DOHH2 (cell line): ENCODE measurements at regions not wholly inside any gene's neighbourhood (a gene's known extent, or its start where the extent isn't known, plus 50 kb on each side); places are given as distances from the start of the nearest gene placed in this dataset.

ENCODE experiments used
- H3F3A ChIP-seq: fragments of 200-600 bp; sonication (generic), shearing (Covaris generic); 2 replicates; pipeline ENCODE4 v1.6.0; 2016; ENCODE audit warnings: antibody characterized with exemption, mild to moderate bottlenecking; ENCODE audit not compliant: control insufficient read depth, insufficient read depth
- H3K27ac ChIP-seq: fragments of 200-600 bp; sonication (generic); 2 replicates; pipeline ENCODE4 v1.5.1; 2014; ENCODE audit warnings: low read depth, mild to moderate bottlenecking, low read length, moderate library complexity
- H3K27me3 ChIP-seq: fragments of 200-600 bp; sonication (generic); 2 replicates; pipeline ENCODE4 v1.6.1; 2014; ENCODE audit warnings: mild to moderate bottlenecking, low read length, mixed read lengths; ENCODE audit not compliant: control insufficient read depth
- H3K36me3 ChIP-seq: fragments of 200-600 bp; sonication (generic); 2 replicates; pipeline ENCODE4 v1.6.1; 2014; ENCODE audit warnings: mild to moderate bottlenecking, low read length, moderate library complexity, mixed read lengths; ENCODE audit not compliant: control insufficient read depth
- H3K4me1 ChIP-seq: fragments of 200-600 bp; sonication (generic); 2 replicates; pipeline ENCODE4 v1.6.1; 2014; ENCODE audit warnings: mild to moderate bottlenecking, low read length, mixed read lengths; ENCODE audit not compliant: control insufficient read depth
- H3K4me2 ChIP-seq: fragments of 200-600 bp; sonication (generic); 2 replicates; pipeline ENCODE4 v1.6.0; 2014; ENCODE audit warnings: mild to moderate bottlenecking, low read length, moderate library complexity
- H3K4me3 ChIP-seq: fragments of 200-600 bp; sonication (generic); 2 replicates; pipeline ENCODE4 v1.5.1; 2014; ENCODE audit warnings: mild to moderate bottlenecking, low read length, mixed read lengths
- H3K79me2 ChIP-seq: fragments of 200-600 bp; sonication (generic); 2 replicates; pipeline ENCODE4 v1.6.1; 2014; ENCODE audit warnings: mild to moderate bottlenecking, low read length, mixed read lengths; ENCODE audit not compliant: control insufficient read depth
- H3K9me2 ChIP-seq: fragments of 200-600 bp; sonication (generic); replicated peaks from 2 replicates; pipeline ENCODE4 v1.6.1; 2014; ENCODE audit warnings: mild to moderate bottlenecking, low read length, mixed read lengths; ENCODE audit not compliant: control insufficient read depth
- H3K9me3 ChIP-seq: fragments of 200-600 bp; sonication (generic); 2 replicates; pipeline ENCODE4 v1.6.1; 2014; ENCODE audit warnings: antibody characterized with exemption, low read length, mixed read lengths; ENCODE audit not compliant: control insufficient read depth, insufficient read depth
- H4K20me1 ChIP-seq: fragments of 200-600 bp; sonication (generic); 2 replicates; pipeline ENCODE4 v1.6.0; 2014; ENCODE audit warnings: low read depth, mild to moderate bottlenecking, antibody characterized with exemption, low read length, moderate library complexity; ENCODE audit not compliant: control insufficient read depth, insufficient read depth
- EZH2phosphoT487 ChIP-seq: fragments of 200-600 bp; sonication (generic); IDR thresholded peaks from 2 replicates; pipeline ENCODE4 v1.6.1; 2017; ENCODE audit warnings: borderline replicate concordance, mild to moderate bottlenecking, antibody characterized with exemption, low read length, moderate library complexity, mixed read lengths
- TF ChIP-seq, protein P1 (sequence below): fragments of 200-600 bp; sonication (generic); IDR thresholded peaks from one replicate; pipeline ENCODE4 v1.5.1; 2014; ENCODE audit warnings: antibody characterized with exemption, mild to moderate bottlenecking, low read depth, low read length; ENCODE audit not compliant: poor library complexity, severe bottlenecking

DNA sequence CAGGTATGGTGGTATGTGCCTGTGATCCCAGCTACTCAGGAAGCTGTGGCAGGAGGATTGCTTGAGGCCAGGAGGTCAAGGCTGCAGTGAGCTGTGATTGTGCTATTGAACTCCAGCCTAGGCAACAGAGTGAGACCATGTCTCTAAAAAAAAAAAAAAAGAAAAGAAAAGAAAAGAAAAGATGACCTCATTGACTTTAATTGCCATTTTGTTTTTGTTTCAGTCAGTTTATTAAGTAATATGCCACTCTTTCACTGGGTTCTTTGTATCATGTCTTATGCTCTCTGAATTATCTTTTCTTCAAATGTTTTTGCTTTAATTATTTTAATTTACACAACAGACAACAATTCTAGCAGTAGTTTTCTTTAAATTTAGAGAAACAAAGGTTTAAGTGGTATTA, 293.8 kb downstream of the TSHZ3 start:
- Histone ChIP-seq H4K20me1 (no peaks in the 10 kb centered on the region), H3F3A (no peaks in the 10 kb centered on the region), H3K4me2 (no peak overlapping the region), H3K79me2 (no peaks in the 10 kb centered on the region), H3K9me2 (no peaks in the 10 kb centered on the region), H3K4me3 (no peak overlapping the region), H3K9me3 (no peaks in the 10 kb centered on the region), H3K27me3 (no peaks in the 10 kb centered on the region), H3K36me3 (no peaks in the 10 kb centered on the region), H3K4me1 (no peaks in the 10 kb centered on the region), H3K27ac (no peak overlapping the region)
- no peak for TF ChIP-seq EZH2phosphoT487

- no peaks in the 10 kb centered on the region for H3K9me3 ChIP-seq
- no peak overlapping the region for H3K4me3 ChIP-seq
- no peaks in the 10 kb centered on the region for H3K36me3 ChIP-seq
- no peaks in the 10 kb centered on the region for H4K20me1 ChIP-seq
- H3F3A ChIP-seq = no peaks in the 10 kb centered on the region
- H3K4me2 ChIP-seq = no peak overlapping the region
- no peak for TF ChIP-seq EZH2phosphoT487
- TF ChIP-seq, protein P1, sequence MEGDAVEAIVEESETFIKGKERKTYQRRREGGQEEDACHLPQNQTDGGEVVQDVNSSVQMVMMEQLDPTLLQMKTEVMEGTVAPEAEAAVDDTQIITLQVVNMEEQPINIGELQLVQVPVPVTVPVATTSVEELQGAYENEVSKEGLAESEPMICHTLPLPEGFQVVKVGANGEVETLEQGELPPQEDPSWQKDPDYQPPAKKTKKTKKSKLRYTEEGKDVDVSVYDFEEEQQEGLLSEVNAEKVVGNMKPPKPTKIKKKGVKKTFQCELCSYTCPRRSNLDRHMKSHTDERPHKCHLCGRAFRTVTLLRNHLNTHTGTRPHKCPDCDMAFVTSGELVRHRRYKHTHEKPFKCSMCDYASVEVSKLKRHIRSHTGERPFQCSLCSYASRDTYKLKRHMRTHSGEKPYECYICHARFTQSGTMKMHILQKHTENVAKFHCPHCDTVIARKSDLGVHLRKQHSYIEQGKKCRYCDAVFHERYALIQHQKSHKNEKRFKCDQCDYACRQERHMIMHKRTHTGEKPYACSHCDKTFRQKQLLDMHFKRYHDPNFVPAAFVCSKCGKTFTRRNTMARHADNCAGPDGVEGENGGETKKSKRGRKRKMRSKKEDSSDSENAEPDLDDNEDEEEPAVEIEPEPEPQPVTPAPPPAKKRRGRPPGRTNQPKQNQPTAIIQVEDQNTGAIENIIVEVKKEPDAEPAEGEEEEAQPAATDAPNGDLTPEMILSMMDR = peak; percentile 18
- H3K27me3 ChIP-seq = no peaks in the 10 kb centered on the region
- no peaks in the 10 kb centered on the region for H3K79me2 ChIP-seq
- no peak overlapping the region for H3K27ac ChIP-seq
- no peaks in the 10 kb centered on the region for H3K9me2 ChIP-seq
- no peaks in the 10 kb centered on the region for H3K4me1 ChIP-seq
Measured at GRCh38 chr19:31054430-31054829, 294.8 kb downstream of the TSHZ3 start.

DNA sequence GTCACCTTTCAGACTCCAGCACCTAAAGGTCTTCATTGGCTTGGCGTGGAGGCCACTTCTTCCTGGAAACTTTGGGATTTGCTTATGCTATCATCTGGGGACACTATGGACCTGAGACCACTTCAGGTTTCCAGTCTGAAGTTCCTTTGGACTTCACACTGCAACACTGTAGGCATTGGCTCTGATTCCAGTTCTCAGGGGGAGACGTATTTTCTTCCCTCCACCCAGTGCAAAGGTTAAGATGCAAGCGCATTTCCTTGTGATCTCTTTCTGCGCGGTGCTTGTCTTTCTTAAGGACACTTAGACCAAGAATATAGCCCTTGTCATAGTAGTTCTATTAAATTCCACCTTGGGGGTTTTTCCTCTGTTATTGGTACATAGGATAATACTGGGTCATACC, 299.8 kb downstream of the TSHZ3 start:
- Histone ChIP-seq H3K4me3 (no peak overlapping the region), H3K79me2 (no peaks in the 10 kb centered on the region), H3K27ac (no peak overlapping the region), H3K4me1 (no peaks in the 10 kb centered on the region), H3K27me3 (no peaks in the 10 kb centered on the region), H3K9me3 (no peaks in the 10 kb centered on the region; the same call in 1 of the 2 replicates), H4K20me1 (no peaks in the 10 kb centered on the region), H3K36me3 (no peaks in the 10 kb centered on the region), H3K9me2 (no peaks in the 10 kb centered on the region), H3K4me2 (no peak overlapping the region), H3F3A (no peaks in the 10 kb centered on the region)
- TF ChIP-seq EZH2phosphoT487 = no peak
- TF ChIP-seq, protein P1 = no peak

DNA sequence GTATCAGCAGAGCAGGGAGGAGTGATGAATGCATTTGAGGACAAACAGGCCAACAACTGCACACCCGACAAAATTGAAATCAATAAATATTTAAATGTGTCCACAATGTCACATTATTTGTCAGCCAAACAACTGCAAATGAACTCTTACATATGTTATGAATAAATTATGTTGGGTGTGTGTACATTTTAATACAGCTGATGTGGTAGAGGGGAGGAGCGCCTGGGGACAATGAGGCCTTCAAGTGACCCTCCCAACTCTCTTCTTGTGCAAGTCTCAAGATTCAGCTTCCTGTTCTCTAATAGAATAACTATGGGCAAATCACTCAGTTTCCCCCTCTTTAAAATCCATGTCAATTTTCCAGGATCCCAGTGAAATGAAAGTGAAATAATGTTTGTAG, 303.2 kb downstream of the TSHZ3 start:
- H3K79me2 ChIP-seq = no peaks in the 10 kb centered on the region
- TF ChIP-seq EZH2phosphoT487 = no peak
- no peaks in the 10 kb centered on the region; the same call in 1 of the 2 replicates for H3K9me3 ChIP-seq
- H3K4me3 ChIP-seq = no peak overlapping the region
- no peaks in the 10 kb centered on the region for H3K27me3 ChIP-seq
- H3K27ac ChIP-seq = no peak overlapping the region
- no peaks in the 10 kb centered on the region for H3K4me1 ChIP-seq
- no peaks in the 10 kb centered on the region for H4K20me1 ChIP-seq
- H3K36me3 ChIP-seq = no peaks in the 10 kb centered on the region
- H3K4me2 ChIP-seq = no peak overlapping the region
- H3F3A ChIP-seq = no peaks in the 10 kb centered on the region
- no peaks in the 10 kb centered on the region for H3K9me2 ChIP-seq
